GM21737 (cell line): ENCODE measurements at regions not wholly inside any gene's neighbourhood (a gene's known extent, or its start where the extent isn't known, plus 50 kb on each side); places are given as distances from the start of the nearest gene placed in this dataset.

Source experiments
- ATAC-seq: cut with Tn5 transposase; IDR thresholded peaks from one replicate; pipeline ENCODE4 v1.9.1; 2021; ENCODE audit warnings: mild to moderate bottlenecking, moderate library complexity; ENCODE audit not compliant: unreplicated experiment

DNA sequence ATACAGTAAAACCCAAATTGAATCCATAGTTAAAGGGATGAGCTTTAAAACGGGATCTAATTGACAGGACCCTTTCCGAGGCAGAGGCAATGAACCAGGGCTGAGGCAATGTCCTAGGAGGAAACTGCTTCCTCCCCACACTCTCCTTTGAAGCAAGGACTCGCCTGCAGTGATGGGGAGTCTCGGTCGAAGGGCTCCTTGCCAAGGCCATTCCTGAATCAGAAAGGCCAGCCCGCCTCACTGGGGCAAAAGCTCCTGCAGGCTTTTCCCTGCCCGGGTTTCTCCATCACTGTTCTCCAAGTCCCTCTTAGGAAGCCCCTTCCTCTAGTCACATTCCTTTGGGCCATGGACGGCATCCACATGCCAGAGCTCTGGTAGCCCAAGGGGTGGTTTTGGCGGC, 132.0 kb downstream of the RBFOX3 start:
- no peak for ATAC-seq

DNA sequence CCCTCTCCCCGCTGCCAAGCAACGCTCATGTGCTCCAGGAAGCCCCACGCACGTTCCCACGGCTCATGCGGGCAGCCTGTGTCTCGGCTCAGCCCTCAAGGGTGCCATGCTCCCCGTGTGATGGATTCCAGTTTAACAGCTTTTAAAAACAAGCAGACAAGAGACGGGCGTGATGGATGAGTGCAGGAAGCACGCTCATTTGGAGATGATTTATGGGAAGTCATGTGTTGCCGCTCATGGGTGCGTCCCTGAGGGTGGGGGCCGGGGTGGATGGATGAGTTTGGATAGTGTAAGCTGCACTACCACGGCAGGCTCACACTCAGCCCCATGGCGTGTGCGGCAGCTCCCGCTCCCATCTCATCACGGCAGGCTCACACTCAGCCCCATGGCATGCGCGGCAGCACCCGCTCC, 132.8 kb downstream of the RBFOX3 start:
- no peak for ATAC-seq

DNA sequence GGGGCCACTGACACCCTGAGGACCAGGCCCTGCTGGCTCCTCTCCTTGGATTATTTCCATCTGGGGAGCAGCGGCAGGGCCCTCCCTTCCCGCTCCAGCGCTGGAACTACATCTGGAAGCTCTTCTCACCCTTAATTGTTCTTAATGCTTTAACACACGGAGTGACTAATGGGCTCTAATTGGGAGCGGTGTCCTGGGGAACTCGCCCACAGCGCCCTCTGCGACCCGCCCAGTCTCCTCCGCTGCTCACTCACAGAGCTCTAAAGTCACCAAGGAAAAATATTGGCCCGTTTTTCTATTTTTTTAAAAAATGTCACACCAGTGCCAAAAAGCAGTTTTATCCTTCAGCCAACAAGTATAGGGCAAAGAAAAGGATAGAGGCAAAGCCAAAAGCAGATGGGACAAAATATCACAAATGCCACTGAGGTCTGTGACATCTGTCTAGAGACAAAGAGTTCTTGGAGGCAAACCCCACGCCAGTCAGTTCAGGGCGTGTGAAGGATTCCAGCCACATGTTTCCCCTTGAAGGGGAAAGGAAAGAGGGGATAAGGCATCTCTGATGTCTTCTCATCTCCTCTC, 134.7 kb downstream of the RBFOX3 start:
- no peak for ATAC-seq

DNA sequence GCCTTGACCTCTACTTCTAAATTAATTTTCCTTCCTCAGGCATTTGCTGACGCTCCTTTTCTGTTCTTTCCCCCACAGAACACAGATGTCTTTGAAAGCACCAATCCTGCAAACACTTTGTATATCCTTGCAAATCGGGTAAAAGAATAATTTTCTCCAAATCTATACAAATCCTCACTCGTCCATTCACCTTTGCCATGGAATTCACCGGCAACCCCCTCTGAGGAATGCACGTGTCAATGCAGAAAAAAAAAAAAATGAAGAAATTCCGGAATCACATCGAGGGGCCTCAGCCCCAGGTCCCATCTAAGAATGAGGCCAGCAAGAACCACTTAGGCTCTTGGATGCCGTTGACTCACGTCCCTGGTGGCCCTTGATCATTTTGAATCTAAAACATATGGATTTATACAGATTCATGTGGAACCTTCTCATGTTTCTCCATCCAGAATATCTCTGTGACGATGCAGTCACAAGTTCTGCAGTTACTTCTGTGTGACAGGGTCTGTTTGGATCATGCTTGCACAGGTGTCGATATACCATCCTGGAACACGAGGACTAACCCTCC, 136.9 kb downstream of the RBFOX3 start:
- no peak for ATAC-seq

DNA sequence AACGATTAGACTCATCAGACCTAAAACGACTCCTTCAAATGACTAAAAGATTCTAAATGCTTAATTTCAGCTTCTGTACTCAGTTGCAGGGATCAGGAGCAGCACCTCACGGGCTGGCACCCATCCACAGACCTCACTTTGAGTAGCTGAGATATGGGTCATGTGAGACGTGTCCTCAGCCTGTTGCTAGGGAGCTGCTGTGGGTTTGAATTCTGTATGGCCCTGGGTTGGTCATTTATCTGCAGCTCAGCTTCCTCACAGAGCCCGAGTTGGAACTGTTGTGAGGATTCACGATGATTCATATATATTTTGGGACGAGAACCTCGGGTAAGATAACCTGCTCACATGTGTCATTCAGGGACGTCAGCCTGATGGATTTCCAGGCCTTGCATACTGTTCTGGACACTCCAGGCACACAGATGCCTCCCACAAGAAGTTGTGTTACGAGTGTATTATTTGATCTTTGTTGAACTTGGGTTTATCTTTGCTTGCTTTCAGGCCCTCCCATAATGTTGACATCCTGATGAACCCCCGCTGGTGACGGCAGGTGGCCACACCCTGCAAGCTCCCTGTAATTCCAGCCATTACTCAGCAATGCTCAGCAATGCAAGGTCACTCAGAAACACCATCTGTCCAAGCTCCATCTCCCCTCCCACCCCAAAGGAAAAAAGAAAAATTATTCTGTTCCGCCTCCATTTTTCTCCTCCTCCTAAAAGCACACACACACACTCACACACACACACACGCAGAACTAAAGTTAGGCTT, 137.6 kb downstream of the RBFOX3 start:
- ATAC-seq = no peak

DNA sequence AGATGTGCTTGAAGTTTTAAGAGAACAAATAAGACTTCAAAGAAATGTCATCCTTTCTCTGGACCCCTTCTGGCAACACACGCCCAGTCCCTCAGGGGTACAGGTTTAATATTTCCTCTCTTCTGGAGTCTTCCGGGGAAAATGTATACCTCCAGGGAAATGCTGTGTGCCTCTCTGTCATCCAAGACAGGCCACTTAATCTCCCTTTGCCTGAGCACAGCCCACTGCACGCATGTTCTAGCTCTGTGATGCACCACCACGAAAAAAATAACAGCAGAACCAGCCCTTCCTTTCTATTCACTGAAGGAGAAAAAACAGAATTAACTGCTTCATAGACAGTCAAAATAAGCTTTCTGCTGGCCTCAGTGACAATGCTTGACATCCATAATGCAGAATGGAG, 140.1 kb downstream of the RBFOX3 start:
- no peak for ATAC-seq

DNA sequence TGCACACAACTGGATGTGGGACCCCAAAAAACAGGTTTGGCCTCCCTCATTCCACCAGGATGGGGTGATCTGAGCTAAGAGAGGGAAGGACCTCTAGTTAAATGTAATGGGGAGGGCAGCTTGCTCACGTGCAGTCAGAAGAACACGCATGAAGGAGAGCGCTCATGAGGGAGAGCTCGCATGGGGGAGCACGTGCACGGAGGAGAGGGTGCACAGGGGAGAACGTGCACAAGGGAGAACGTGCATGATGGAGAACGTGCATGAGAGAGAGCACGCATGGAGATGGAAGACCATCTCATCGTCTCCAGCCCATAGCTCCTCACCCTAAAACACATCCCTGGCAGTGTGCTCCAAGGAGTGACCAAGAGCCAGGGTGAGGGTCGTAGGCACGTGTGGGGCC, 141.2 kb downstream of the RBFOX3 start:
- ATAC-seq = no peak

DNA sequence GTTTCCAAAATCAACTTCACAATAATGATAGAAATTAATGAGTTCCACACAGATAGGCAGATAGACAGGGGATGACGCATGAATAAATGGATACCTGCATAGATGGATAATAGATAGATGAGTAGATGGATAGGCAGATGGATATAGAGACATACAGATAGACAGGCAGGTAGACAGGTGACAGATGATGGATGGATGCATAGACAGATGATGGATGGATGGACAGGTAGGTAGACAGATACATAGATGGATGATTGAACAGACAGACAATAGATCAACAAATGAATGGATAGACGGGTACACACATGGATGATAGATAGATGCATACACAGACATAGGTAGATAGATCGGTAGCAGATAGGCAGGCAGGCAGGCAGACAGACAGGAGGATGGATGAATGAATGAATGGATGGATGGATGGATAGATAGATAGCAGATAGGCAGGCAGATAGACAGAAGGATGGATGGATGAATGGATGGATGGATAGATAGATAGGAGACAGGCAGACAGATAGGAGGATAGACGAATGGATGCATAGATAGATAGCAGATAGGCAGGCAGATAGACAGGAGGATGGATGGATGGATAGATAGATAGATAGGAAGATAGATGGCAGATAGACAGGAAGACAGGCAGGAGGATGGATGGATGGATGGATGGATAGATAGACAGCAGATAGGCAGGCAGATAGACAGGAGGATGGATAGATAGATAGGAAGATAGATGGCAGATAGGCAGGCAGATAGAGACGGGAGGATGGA, 142.5 kb downstream of the RBFOX3 start:
- no peak for ATAC-seq

DNA sequence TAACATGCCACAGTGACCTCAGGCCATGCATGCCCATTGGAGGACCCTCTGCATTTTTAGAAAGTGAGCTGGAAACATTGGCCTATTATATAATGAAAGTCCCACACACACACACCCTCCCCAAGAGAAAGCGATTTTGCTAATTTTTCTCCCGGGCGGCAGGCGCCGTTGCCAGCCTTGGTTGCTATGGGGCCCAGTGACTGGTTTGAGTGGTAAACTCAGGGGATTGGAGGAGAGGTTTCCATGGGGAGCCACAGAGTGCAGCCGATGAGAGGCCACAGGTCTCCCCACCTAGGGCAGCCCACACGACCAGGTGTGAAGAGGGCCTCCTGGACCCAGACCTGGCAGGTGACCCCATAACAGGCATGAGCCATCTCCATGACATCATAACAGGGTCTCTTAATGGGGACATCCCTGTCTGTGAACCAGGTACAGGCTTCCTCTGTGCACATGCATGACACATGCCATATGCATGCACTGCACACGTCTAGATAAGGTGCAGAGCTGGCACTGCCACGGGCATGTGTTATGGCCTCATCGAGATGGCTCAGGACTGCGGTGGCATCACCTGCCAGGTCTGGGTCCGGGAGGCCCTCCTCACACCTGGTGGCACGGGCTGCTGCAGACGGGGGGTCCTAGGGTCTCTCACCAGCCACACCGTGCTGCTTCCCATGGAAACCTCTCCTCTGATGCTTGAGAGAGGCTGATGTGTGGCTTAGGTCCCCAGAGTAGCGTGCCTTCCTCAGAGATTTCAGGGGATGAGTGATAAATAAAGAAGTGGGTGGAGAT, 144.1 kb downstream of the RBFOX3 start:
- ATAC-seq = no peak

DNA sequence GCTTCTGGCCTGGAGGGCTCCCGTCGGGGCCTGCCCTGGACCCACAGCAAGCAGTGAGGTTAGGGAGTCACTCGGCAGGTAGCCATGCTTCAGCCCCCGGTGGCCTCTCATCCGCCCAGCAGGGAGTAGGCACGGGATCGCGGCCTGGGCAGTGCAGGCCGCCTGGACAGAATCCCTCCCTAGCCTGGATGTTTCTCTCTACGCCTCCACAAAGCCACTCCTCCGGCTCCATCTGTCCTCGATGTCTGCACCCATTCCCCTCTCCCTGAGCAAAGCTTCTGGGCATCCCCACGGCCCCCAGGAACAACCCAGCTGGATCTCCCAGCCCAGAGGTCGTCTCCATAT, 145.2 kb downstream of the RBFOX3 start:
- ATAC-seq = no peak

DNA sequence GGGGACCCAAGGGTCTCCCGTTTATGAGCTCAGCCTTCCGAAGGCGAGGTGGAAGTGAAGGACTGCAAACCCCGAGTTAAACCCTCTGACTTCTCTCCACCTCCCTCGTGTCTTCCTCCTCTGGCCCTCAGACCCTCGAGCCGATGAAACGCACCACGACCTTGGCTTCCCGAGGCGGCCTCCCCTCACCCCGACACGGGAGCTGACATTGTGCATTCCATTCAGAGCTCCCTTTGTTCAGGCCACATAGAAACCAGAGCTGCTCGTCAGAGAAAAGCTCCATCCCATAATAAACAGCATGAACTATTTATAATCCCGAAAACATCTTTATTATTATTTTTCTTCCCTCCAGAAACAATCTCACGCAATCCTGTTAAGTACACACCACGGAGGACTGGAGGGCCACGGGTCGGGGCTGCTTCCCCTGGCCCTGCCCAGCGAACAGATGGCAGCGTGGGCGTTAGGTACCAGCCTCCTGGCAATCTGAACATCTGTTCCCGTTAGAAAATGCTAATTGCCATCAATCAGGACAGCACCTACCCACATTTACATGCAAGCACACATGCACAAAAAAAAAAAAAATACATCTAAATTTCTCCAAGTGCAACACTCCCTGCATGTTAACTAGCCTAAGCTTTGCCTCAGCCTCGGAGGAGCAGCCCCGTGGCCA, 145.7 kb downstream of the RBFOX3 start:
- no peak for ATAC-seq

DNA sequence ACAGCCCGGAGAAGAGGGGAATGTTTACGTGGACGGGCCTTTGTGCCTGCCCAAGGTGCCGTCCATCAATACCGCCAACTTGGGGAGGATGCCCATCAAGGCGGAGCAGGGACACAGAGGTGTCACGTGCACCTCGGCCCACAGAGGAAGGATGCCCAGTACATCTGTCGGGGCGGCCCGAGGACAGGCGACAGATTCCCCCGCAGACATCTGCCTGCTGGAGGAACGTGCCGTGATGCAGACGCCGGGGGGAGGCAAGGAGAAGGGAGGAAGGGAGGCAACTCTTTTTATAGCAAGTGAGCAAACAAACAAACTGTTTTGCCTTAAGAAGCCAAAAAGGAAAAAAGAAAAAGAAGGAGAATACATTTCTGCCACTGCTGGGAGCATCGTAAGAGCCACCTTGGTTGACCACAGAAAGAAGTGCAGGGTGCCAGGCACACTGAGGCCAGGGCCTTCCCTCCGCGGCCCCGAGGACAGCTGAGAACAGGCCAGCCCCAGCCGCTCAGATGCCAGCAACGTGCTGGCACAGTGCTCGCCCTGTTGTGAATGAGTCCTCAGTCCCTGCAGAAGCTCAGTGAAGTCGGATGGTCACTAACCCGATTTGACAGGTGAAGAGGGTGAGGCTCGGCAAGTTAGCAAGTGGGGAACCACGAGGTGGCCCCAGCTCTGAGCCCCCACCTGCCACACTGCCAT, 146.4 kb downstream of the RBFOX3 start:
- no peak for ATAC-seq

DNA sequence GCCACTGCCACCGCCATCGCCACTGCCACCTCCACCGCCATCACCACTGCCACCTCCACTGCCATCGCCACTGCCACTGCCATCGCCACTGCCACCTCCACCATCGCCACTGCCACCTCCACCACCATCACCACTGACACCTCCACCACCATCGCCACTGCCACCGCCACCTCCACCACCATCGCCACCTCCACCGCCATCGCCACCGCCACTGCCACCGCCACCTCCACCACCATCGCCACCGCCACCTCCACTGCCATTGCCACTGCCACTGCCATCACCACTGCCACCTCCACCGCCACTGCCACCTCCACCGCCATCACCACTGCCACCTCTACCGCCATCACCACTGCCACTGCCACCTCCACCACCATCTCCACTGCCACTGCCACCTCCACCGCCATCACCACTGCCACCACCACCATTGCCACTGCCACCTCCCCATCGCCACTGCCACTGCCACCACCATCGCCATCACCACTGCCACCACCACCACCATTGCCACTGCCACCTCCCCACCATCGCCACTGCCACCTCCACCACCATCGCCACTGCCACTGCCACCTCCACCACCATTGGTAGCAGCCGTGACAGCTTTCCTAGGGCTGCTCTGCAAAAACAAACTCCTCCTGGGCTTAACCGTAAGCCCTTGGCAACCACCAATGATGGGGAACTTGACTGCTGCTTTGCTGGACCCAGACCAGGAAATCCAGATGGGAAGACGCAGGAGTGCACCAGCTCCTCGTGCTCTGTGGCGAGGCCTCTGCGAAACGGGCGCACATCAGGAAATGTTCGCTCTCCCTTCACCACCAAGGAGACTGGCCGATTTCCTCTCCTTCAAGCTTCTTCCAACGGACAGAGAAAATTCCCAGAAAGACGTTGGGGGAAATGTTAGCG, 147.2 kb downstream of the RBFOX3 start:
- ATAC-seq = no peak

DNA sequence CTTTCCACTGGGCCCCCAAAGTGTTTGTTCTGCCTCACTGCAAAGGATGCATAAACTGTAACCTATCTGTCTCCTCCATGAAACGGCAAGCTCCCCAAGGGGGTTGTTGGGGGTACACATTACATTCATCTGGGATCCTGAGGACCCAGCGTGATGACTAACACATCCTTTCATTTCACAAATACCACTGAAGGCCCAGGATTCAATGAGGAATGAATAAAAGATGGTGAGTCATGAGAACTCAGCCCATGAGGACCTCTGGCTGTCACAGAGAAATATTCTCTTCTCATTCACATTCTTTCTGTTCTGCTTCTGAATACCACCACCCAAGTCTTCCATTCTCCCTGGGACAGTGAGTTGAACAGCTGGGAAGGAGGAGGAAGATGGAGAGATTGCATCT, 149.8 kb downstream of the RBFOX3 start:
- ATAC-seq = no peak

DNA sequence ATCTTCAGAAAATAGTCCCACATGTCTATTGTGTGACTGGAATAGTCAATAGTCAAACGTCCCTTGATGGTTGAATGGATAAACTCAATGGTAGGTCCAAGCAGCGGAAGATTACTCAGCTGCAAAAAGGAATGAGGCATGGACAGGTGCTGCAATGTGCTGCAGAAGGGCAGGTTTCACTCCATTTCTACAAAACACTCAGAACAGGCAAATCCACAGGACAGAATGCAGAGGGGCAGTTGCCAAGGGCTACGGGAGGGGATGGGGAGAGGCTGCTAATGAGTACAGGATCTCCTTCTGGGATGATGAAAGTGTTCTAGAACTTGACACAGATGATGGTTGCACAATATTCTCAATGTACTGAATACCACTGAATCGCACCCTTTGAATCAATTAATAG, 151.0 kb downstream of the RBFOX3 start:
- ATAC-seq = no peak

DNA sequence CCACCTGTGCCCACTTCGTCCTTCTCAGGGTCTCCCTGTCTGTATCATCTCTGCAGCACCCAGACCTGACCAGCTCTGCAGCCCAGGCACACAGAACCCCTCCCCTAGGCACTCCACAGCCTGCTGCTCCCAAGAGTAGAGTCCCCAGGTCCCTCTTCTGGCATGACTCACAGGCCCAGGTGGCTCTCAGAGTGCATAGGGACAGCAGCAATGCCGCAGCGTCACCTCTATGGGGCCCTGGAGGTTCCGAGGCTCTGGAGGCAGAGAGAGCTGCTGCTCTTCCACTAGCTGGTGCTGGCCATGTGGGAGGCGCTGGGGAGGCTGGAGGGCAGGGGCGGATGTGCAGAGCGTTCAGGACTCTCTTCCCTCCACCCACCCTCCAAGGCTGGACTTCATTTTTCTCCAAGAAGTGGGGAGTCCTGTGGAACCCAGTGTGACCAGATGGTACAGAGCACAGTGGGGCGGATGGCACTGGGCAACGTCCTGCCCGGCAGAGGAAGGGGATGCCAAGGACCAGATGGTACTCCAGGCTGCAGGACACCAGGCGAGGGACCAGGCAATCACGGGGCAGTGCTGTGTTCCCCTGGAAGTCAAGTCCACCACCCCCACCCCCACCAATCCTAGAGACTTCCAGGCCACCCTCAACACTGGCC, 151.7 kb downstream of the RBFOX3 start:
- no peak for ATAC-seq

DNA sequence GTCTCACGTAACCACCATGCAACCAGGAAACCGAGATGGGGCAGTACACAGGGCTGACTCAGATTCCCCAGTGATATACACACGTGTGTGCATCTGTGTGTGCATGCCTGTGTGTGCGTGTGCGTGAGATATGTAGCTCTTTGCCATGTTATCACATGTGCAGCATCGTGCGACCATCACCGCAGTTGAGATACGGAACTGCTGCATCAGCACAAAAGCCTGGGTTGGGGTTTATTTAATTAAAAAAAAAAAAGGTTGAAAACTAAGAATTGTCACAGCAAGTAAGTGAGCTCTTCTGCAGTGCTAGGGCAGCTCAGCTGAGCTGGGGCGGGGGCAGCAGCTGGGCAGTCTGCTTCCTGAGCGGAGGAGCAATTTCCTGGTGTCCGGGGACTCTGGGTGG, 152.5 kb downstream of the RBFOX3 start:
- no peak for ATAC-seq

DNA sequence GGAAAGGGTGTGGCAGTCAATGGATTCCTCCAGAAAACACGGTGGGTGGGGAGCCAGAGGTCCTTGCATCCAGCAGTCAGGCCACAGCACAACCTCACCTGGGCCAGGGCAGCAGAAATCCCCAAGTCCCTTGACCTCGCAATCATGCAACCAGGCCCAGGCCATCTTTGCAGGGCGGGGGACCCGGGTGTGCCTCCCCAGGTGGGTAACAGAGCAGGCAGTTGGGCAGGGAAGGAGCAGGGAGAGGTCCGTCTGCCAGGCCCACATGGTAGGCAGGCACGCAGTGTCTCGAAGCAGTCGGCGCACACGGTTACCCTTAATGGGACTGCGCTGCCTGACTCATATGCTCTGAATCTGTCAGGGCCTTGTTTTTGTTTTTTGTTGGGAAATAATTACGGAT, 153.0 kb downstream of the RBFOX3 start:
- ATAC-seq = no peak

DNA sequence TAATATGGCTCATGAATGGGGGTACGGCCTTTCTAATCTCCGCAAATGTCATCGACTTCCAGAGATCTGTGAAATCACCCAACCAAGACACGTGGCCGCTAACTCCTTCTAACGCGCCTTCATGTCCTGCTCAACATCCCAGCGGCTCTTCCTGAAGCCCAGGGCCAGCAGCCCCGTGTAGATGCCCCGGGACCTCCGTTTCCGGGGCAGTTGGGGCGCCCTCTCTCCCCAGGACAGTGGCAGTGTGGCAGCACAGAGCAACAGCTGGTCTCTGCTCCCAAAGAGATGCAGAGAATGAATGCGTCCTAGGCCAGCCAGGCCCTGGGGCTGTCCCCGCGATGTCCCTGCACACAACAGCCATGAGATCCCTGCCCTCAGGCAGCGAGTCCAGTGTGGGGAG, 153.5 kb downstream of the RBFOX3 start:
- no peak for ATAC-seq
